GM13977 (cell line): ENCODE measurements at regions not wholly inside any gene's neighbourhood (a gene's known extent, or its start where the extent isn't known, plus 50 kb on each side); places are given as distances from the start of the nearest gene placed in this dataset.

ENCODE experiments used
- DNase-seq: peaks from one replicate; pipeline ENCODE4 v3.0.0; 2012; ENCODE audit warnings: low spot score
- in situ Hi-C: fragments of 300-500 bp; cut with MboI; formaldehyde crosslinking; loops from one replicate; pipeline ENCODE4 v1.12.0; 2022; ENCODE audit warnings: low sequenced_read_pairs, low pct_unique_long_range_greater_than_20kb, mixed read lengths, inconsistent platforms; ENCODE audit not compliant: unreplicated experiment
- TF ChIP-seq, protein P1 (sequence below): IDR thresholded peaks from 2 replicates; pipeline ENCODE4 v1.5.1; 2012; ENCODE audit warnings: mild to moderate bottlenecking, control low read depth; ENCODE audit not compliant: insufficient read depth; ENCODE audit errors: extremely low read depth, missing control alignments

DNA sequence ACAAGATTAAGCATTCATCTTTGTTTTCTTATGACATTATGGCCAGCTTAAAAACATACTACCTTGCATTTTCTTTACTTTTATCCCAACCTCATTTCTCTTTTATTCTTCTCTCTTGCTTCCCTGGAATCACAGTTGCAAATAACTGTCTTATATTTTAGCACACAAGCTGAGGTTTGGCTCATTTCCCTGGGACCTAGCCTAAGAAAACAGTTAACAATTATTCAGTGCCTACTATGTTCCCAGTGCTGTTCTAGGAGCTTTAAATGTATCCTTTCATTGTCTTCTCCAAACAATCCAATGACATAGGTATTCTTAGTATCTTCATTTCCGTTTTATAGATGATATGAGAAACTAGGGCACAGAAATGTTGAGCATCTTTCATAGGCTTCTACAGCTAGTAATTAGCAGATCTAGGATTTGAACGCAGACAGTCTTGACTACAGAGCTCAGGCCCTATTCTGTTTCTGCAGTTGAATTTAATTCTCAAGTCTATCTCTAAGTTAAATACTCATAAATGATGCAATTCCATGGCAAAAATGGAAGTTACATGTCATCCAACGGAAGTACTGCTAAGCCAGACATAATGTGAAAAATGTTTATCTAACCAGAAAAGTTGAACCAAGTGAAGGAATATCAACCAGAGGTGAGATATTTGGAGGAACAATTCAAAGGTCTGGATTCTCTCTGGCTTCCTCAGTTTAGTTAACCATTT lies 52.3 kb upstream of the MTAP start:
- no peak for DNase-seq
- in situ Hi-C loops = no loop called here
- TF ChIP-seq, protein P1, sequence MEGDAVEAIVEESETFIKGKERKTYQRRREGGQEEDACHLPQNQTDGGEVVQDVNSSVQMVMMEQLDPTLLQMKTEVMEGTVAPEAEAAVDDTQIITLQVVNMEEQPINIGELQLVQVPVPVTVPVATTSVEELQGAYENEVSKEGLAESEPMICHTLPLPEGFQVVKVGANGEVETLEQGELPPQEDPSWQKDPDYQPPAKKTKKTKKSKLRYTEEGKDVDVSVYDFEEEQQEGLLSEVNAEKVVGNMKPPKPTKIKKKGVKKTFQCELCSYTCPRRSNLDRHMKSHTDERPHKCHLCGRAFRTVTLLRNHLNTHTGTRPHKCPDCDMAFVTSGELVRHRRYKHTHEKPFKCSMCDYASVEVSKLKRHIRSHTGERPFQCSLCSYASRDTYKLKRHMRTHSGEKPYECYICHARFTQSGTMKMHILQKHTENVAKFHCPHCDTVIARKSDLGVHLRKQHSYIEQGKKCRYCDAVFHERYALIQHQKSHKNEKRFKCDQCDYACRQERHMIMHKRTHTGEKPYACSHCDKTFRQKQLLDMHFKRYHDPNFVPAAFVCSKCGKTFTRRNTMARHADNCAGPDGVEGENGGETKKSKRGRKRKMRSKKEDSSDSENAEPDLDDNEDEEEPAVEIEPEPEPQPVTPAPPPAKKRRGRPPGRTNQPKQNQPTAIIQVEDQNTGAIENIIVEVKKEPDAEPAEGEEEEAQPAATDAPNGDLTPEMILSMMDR = no peak

DNA sequence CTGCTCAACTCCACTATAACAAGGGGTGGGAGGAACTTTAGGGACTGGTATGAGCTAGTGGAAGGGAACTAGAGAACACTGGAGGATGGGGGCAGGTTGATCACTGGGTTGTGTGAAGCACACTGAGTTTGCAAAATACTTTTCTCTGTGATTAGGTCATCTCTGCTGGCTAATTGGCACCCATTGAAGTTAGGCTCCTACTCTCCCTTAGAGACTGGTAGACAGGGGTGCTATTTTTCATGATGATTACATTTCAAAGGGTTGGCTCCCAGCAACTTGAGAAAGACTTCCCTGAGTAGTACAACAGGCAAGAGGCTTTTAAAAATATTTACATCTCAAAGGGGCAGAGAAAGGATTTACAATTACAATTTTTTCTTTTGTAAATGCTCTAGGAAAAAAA lies 50.4 kb upstream of the MTAP start:
- in situ Hi-C loops = no loop called here
- no peak for DNase-seq
- TF ChIP-seq, protein P1 = no peak
